ENCODE measurements at regions not wholly inside any gene's neighbourhood (a gene's known extent, or its start where the extent isn't known, plus 50 kb on each side); places are given as distances from the start of the nearest gene placed in this dataset.
A peak's percentile ranks its signal among the peaks of the same experiment; 100 is the strongest.

- no peak for TF ChIP-seq EP300 (IDR thresholded peaks at IDR 0.05)
- TF ChIP-seq POLR2A (IDR thresholded peaks at IDR 0.05), result no peak
- TF ChIP-seq, protein P1, sequence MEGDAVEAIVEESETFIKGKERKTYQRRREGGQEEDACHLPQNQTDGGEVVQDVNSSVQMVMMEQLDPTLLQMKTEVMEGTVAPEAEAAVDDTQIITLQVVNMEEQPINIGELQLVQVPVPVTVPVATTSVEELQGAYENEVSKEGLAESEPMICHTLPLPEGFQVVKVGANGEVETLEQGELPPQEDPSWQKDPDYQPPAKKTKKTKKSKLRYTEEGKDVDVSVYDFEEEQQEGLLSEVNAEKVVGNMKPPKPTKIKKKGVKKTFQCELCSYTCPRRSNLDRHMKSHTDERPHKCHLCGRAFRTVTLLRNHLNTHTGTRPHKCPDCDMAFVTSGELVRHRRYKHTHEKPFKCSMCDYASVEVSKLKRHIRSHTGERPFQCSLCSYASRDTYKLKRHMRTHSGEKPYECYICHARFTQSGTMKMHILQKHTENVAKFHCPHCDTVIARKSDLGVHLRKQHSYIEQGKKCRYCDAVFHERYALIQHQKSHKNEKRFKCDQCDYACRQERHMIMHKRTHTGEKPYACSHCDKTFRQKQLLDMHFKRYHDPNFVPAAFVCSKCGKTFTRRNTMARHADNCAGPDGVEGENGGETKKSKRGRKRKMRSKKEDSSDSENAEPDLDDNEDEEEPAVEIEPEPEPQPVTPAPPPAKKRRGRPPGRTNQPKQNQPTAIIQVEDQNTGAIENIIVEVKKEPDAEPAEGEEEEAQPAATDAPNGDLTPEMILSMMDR (IDR thresholded peaks at IDR 0.05), result no peak
- no peak for TF ChIP-seq POLR2AphosphoS5 (IDR thresholded peaks at IDR 0.05)
- WGBS, result 86% methylated on average over 35 of the region's 37 CpGs
- H3K27ac ChIP-seq, result no peak overlapping the region
Observed at GRCh38 chr16:86087011-86087895, 188.3 kb downstream of the IRF8 start.

GRCh38 chr16:86087896-86088230 lies 188.9 kb downstream of the IRF8 start:
- H3K4me3 ChIP-seq, result no peak overlapping the region
- no peaks in the 10 kb centered on the region for H3K9me3 ChIP-seq
- DNase-seq (ENCODE audit: low spot score in 2 of 2), result peak; percentile 10 to 64
- TF ChIP-seq, protein P1 (IDR thresholded peaks at IDR 0.05), result no peak
- TF ChIP-seq EP300 (IDR thresholded peaks at IDR 0.05), result no peak
- no peak for TF ChIP-seq POLR2A (IDR thresholded peaks at IDR 0.05)
- TF ChIP-seq POLR2AphosphoS5 (IDR thresholded peaks at IDR 0.05), result no peak
- H3K27me3 ChIP-seq, result peaks cover 45% of the 10 kb centered on the region
- no peak overlapping the region for H3K27ac ChIP-seq
- H3K4me1 ChIP-seq, result no peaks in the 10 kb centered on the region
- WGBS, result 53% methylated on average over 10 of the region's 11 CpGs
- H3K36me3 ChIP-seq, result no peaks in the 10 kb centered on the region

More at GRCh38 chr16:86087011-86087895, 188.3 kb downstream of the IRF8 start:
- Histone ChIP-seq H3K4me1 (no peaks in the 10 kb centered on the region), H3K27me3 (peaks cover 51% of the 10 kb centered on the region), H3K36me3 (no peaks in the 10 kb centered on the region), H3K4me3 (no peak overlapping the region), H3K9me3 (no peaks in the 10 kb centered on the region)
- DNase-seq (ENCODE audit: low spot score in 2 of 2), result peak; percentile 40 to 71

- no peaks in the 10 kb centered on the region for H3K36me3 ChIP-seq
- peak; percentile 5 to 13 for DNase-seq (ENCODE audit: low spot score in 2 of 2)
- H3K27ac ChIP-seq, result no peak overlapping the region
- no peaks in the 10 kb centered on the region for H3K4me1 ChIP-seq
- TF ChIP-seq, protein P1 (IDR thresholded peaks at IDR 0.05), result no peak
- TF ChIP-seq POLR2A (IDR thresholded peaks at IDR 0.05), result no peak
- no peak for TF ChIP-seq EP300 (IDR thresholded peaks at IDR 0.05)
- TF ChIP-seq POLR2AphosphoS5 (IDR thresholded peaks at IDR 0.05), result no peak
- peaks cover 41% of the 10 kb centered on the region for H3K27me3 ChIP-seq
- H3K4me3 ChIP-seq, result no peak overlapping the region
- H3K9me3 ChIP-seq, result no peaks in the 10 kb centered on the region
- WGBS, result 69% methylated on average over 4 of the region's 5 CpGs
Observed at GRCh38 chr16:86088287-86088686, 189.3 kb downstream of the IRF8 start.

- Histone ChIP-seq H3K36me3 (no peaks in the 10 kb centered on the region), H3K4me3 (no peak overlapping the region), H3K9me3 (no peaks in the 10 kb centered on the region), H3K4me1 (no peaks in the 10 kb centered on the region), H3K27ac (no peak overlapping the region), H3K27me3 (peaks cover 36% of the 10 kb centered on the region)
- WGBS, result 60% methylated on average over 7 of the region's 9 CpGs
- peak; percentile 41 to 44 for DNase-seq (ENCODE audit: low spot score in 2 of 2)
- no peak for TF ChIP-seq POLR2AphosphoS5 (IDR thresholded peaks at IDR 0.05)
- TF ChIP-seq POLR2A (IDR thresholded peaks at IDR 0.05), result no peak
- TF ChIP-seq EP300 (IDR thresholded peaks at IDR 0.05), result no peak
- TF ChIP-seq, protein P1 (IDR thresholded peaks at IDR 0.05), result no peak
Observed at GRCh38 chr16:86088816-86089215, 189.9 kb downstream of the IRF8 start.

DNA sequence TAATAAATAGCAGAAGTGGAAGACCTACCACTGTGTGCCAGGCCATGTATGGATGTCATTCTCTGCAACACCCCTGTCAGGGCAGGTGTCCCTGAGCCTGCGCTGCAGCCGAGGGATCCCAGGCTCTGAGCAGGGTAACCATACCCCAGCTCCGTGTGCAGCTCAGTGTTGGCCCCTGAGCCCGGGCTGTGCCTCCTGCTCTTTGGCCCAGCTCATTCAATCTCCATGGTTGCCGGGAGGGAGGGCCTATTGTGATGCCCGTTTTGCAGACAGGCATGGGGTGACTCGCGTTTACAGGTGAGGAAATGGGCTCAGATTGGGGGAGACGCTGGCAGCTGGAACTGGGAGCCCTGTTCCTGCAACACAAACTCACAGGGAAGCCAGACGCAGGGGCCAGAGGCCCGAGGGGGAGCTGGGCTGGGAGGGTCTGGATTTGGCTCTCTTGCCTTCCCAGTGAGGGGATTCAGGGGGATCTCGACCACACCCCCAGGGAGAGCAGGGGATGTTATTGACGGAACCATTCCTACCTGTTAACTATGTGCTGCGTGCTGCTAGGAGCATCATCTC lies 190.5 kb downstream of the IRF8 start:
- Histone ChIP-seq H3K27ac (no peak overlapping the region), H3K9me3 (no peaks in the 10 kb centered on the region), H3K4me1 (no peaks in the 10 kb centered on the region), H3K36me3 (no peaks in the 10 kb centered on the region), H3K4me3 (no peak overlapping the region), H3K27me3 (peaks cover 35% of the 10 kb centered on the region)
- 87% methylated on average over 7 of the region's 14 CpGs for WGBS
- DNase-seq (ENCODE audit: low spot score in 2 of 2), result peak; percentile 24 to 43
- TF ChIP-seq EP300 (IDR thresholded peaks at IDR 0.05) (no peak), POLR2AphosphoS5 (IDR thresholded peaks at IDR 0.05) (no peak), POLR2A (IDR thresholded peaks at IDR 0.05) (no peak)
- TF ChIP-seq, protein P1 (IDR thresholded peaks at IDR 0.05), result no peak
